ENCODE measurements at regions not wholly inside any gene's neighbourhood (a gene's known extent, or its start where the extent isn't known, plus 50 kb on each side); places are given as distances from the start of the nearest gene placed in this dataset.
A peak's percentile ranks its signal among the peaks of the same experiment; 100 is the strongest.

DNA sequence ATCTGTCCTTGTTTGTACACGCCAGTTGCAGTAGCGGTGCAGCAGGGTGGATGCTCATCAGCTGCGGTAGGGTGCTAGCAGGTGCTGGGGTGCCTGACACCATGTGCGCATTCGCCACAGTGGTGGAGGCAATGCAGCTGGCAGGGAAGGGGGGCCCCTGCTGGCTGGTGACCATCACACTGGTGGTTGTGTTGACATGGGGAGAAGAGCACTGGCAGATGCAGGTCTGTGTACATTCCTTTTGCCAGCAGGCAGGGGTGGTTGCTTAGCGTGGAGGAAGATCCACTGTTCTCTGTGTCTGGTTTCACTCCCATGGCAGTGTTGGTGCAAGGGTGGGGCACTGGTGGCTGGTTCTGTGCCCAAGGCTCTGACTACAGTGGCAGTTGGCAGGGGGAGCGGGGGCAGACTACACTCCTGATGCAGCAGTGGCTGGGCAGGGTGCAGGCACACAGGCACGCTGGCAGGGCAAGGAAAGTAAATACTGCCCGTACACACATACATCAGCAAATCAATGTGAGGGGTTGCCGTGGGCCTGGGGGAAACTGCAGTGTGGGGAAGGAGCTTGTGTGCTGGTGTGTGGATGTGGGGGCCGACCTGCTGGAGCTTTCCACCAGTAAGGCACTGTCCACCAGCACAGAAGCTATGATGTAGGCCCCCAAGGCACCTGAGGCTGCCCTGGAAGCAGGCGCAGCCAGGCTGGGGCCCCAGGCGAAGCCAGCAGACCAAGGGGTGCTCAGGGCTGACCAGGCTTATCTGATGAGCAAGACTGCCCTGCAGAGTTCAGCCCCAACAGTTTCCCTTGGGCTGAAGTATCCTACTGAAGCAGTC lies 87.2 kb upstream of the UNC5B start:
- Histone ChIP-seq H3K36me3 (ENCODE audit: control insufficient read depth in 2 of 2, insufficient read depth in 1 of 2, low read length in 2 of 2) (no peaks in the 10 kb centered on the region), H3K4me3 (ENCODE audit: low read depth, low read length) (no peak overlapping the region), H3K9me3 (ENCODE audit: control insufficient read depth, insufficient read depth, low read depth, low read length) (no peaks in the 10 kb centered on the region), H3K4me1 (ENCODE audit: control insufficient read depth, insufficient read depth, low read length) (peaks cover 3% of the 10 kb centered on the region; the same call in 1 of the 2 replicates), H3K27ac (ENCODE audit: extremely low read depth, low read depth, low read length) (no peak overlapping the region)
- CTCF ChIA-PET: interaction anchor here (1.2 kb wide), 1 partner anchor 9 kb away, joined by 4 read pairs; no protein-coding TSS in a partner anchor
- POLR2A ChIA-PET: interaction anchor here (0.6 kb wide), 1 partner anchor 323 kb away, joined by 3 read pairs; no protein-coding TSS in a partner anchor
- TF ChIP-seq ZNF175 (tag by site-specific recombination; IDR thresholded peaks at IDR 0.05): no peak
- TF ChIP-seq ZNF266 (tag by site-specific recombination; IDR thresholded peaks at IDR 0.05; ENCODE audit: low read depth): no peak

DNA sequence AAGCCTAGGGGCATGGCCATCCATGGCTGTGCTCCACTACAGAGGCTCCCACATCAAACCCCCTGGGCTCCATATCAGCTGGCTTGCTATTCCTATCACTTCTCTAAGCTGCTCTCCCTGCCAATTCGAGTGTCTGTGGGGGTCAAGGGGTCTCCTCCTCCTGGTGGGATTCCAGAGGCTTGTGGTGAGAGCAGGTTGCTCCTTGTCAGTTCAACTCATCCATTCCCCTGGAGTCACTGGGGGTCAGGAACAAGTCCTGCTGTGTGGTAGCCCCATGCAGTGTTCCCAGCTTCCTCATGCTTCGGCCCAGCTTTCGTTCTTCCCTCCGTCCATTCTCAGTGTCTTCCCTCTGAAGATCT lies 86.6 kb upstream of the UNC5B start:
- Histone ChIP-seq H3K36me3 (ENCODE audit: control insufficient read depth in 2 of 2, insufficient read depth in 1 of 2, low read length in 2 of 2) (no peaks in the 10 kb centered on the region), H3K9me3 (ENCODE audit: control insufficient read depth, insufficient read depth, low read depth, low read length) (no peaks in the 10 kb centered on the region), H3K27ac (ENCODE audit: extremely low read depth, low read depth, low read length) (no peak overlapping the region), H3K4me1 (ENCODE audit: control insufficient read depth, insufficient read depth, low read length) (peaks cover 3% of the 10 kb centered on the region; the same call in 1 of the 2 replicates), H3K4me3 (ENCODE audit: low read depth, low read length) (no peak overlapping the region)
- TF ChIP-seq, protein P1, sequence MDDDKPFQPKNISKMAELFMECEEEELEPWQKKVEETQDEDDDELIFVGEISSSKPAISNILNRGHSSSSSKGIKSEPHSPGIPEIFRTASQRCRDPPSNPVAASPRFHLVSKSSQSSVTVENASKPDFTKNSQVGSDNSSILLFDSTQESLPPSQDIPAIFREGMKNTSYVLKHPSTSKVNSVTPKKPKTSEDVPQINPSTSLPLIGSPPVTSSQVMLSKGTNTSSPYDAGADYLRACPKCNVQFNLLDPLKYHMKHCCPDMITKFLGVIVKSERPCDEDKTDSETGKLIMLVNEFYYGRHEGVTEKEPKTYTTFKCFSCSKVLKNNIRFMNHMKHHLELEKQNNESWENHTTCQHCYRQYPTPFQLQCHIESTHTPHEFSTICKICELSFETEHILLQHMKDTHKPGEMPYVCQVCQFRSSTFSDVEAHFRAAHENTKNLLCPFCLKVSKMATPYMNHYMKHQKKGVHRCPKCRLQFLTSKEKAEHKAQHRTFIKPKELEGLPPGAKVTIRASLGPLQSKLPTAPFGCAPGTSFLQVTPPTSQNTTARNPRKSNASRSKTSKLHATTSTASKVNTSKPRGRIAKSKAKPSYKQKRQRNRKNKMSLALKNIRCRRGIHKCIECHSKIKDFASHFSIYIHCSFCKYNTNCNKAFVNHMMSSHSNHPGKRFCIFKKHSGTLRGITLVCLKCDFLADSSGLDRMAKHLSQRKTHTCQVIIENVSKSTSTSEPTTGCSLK (tag by site-specific recombination; IDR thresholded peaks at IDR 0.05): no peak
- TF ChIP-seq, protein P2, sequence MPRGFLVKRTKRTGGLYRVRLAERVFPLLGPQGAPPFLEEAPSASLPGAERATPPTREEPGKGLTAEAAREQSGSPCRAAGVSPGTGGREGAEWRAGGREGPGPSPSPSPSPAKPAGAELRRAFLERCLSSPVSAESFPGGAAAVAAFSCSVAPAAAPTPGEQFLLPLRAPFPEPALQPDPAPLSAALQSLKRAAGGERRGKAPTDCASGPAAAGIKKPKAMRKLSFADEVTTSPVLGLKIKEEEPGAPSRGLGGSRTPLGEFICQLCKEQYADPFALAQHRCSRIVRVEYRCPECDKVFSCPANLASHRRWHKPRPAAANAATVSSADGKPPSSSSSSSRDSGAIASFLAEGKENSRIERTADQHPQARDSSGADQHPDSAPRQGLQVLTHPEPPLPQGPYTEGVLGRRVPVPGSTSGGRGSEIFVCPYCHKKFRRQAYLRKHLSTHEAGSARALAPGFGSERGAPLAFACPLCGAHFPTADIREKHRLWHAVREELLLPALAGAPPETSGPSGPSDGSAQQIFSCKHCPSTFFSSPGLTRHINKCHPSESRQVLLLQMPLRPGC (tag by site-specific recombination; IDR thresholded peaks at IDR 0.05): no peak
- TF ChIP-seq GLIS1 (tag by site-specific recombination; IDR thresholded peaks at IDR 0.05): 0 out of 2 replicates have a peak, but pooled peaks have one; percentile 8
- TF ChIP-seq, protein P3, sequence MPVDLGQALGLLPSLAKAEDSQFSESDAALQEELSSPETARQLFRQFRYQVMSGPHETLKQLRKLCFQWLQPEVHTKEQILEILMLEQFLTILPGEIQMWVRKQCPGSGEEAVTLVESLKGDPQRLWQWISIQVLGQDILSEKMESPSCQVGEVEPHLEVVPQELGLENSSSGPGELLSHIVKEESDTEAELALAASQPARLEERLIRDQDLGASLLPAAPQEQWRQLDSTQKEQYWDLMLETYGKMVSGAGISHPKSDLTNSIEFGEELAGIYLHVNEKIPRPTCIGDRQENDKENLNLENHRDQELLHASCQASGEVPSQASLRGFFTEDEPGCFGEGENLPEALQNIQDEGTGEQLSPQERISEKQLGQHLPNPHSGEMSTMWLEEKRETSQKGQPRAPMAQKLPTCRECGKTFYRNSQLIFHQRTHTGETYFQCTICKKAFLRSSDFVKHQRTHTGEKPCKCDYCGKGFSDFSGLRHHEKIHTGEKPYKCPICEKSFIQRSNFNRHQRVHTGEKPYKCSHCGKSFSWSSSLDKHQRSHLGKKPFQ (tag by site-specific recombination; IDR thresholded peaks at IDR 0.05): no peak
- TF ChIP-seq ZIC2 (tag by site-specific recombination; IDR thresholded peaks at IDR 0.05): peak; percentile 83
- TF ChIP-seq ZNF777 (tag by site-specific recombination; IDR thresholded peaks at IDR 0.05; ENCODE audit: borderline replicate concordance): no peak
- TF ChIP-seq, protein P4, sequence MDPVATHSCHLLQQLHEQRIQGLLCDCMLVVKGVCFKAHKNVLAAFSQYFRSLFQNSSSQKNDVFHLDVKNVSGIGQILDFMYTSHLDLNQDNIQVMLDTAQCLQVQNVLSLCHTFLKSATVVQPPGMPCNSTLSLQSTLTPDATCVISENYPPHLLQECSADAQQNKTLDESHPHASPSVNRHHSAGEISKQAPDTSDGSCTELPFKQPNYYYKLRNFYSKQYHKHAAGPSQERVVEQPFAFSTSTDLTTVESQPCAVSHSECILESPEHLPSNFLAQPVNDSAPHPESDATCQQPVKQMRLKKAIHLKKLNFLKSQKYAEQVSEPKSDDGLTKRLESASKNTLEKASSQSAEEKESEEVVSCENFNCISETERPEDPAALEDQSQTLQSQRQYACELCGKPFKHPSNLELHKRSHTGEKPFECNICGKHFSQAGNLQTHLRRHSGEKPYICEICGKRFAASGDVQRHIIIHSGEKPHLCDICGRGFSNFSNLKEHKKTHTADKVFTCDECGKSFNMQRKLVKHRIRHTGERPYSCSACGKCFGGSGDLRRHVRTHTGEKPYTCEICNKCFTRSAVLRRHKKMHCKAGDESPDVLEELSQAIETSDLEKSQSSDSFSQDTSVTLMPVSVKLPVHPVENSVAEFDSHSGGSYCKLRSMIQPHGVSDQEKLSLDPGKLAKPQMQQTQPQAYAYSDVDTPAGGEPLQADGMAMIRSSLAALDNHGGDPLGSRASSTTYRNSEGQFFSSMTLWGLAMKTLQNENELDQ (tag by site-specific recombination; IDR thresholded peaks at IDR 0.05; ENCODE audit: low read depth): no peak
- no peak for TF ChIP-seq ZNF112 (tag by site-specific recombination; IDR thresholded peaks at IDR 0.05)
- TF ChIP-seq ZNF426 (tag by site-specific recombination; IDR thresholded peaks at IDR 0.05): no peak
- TF ChIP-seq ZNF184 (tag by site-specific recombination; IDR thresholded peaks at IDR 0.05): no peak
- TF ChIP-seq, protein P5, sequence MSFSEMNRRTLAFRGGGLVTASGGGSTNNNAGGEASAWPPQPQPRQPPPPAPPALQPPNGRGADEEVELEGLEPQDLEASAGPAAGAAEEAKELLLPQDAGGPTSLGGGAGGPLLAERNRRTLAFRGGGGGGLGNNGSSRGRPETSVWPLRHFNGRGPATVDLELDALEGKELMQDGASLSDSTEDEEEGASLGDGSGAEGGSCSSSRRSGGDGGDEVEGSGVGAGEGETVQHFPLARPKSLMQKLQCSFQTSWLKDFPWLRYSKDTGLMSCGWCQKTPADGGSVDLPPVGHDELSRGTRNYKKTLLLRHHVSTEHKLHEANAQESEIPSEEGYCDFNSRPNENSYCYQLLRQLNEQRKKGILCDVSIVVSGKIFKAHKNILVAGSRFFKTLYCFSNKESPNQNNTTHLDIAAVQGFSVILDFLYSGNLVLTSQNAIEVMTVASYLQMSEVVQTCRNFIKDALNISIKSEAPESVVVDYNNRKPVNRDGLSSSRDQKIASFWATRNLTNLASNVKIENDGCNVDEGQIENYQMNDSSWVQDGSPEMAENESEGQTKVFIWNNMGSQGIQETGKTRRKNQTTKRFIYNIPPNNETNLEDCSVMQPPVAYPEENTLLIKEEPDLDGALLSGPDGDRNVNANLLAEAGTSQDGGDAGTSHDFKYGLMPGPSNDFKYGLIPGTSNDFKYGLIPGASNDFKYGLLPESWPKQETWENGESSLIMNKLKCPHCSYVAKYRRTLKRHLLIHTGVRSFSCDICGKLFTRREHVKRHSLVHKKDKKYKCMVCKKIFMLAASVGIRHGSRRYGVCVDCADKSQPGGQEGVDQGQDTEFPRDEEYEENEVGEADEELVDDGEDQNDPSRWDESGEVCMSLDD (tag by site-specific recombination; IDR thresholded peaks at IDR 0.05): no peak
- POLR2A ChIA-PET: interaction anchor here (0.6 kb wide), 1 partner anchor 323 kb away, joined by 3 read pairs; no protein-coding TSS in a partner anchor
- CTCF ChIA-PET: interaction anchor here (1.2 kb wide), 1 partner anchor 8 kb away, joined by 4 read pairs; no protein-coding TSS in a partner anchor

Data from HEK293 (cell line).